ENCODE measurements at regions not wholly inside any gene's neighbourhood (a gene's known extent, or its start where the extent isn't known, plus 50 kb on each side); places are given as distances from the start of the nearest gene placed in this dataset.

DNA sequence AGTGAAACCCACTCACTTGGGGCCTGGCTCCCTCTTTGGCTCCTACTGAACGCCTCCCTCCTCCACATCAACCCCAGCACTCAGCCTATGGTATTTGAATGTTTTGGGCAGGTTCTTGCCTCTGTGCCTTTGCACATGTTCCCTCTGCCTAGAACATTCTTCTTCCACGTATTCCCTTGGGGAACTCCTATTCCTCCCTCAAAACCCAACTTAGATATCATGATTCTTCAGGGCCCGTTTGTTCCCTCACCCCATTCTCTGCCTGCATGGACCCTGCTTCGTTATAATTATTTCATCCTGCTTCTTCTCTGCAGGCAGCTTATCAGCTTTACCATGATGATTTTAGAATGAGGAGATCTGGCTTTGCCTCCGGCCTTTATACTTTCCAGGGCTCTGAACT, 215.0 kb upstream of the IER5L start:
- TF ChIP-seq, protein P1, sequence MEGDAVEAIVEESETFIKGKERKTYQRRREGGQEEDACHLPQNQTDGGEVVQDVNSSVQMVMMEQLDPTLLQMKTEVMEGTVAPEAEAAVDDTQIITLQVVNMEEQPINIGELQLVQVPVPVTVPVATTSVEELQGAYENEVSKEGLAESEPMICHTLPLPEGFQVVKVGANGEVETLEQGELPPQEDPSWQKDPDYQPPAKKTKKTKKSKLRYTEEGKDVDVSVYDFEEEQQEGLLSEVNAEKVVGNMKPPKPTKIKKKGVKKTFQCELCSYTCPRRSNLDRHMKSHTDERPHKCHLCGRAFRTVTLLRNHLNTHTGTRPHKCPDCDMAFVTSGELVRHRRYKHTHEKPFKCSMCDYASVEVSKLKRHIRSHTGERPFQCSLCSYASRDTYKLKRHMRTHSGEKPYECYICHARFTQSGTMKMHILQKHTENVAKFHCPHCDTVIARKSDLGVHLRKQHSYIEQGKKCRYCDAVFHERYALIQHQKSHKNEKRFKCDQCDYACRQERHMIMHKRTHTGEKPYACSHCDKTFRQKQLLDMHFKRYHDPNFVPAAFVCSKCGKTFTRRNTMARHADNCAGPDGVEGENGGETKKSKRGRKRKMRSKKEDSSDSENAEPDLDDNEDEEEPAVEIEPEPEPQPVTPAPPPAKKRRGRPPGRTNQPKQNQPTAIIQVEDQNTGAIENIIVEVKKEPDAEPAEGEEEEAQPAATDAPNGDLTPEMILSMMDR (IDR thresholded peaks at IDR 0.05): no peak
- TF ChIP-seq POLR2A (IDR thresholded peaks at IDR 0.05) (no peak), EP300 (IDR thresholded peaks at IDR 0.05) (no peak)
